IgD-negative memory B cell (primary cell): ENCODE measurements at regions not wholly inside any gene's neighbourhood (a gene's known extent, or its start where the extent isn't known, plus 50 kb on each side); places are given as distances from the start of the nearest gene placed in this dataset.
"Not testable (repeated sequence)": the region's sequence is repeated elsewhere in the genome, so short reads cannot be mapped to it uniquely, and the experiment has no call there.

Source experiments
- H3K27ac Mint-ChIP-seq, 3 donors: one replicate each; pipeline ENCODE4 v1.8.0; 2020 to 2022; ENCODE audit warnings: mild to moderate bottlenecking in 3 of 3, mixed read lengths in 3 of 3, moderate library complexity in 1 of 3
- H3K27me3 Mint-ChIP-seq: one replicate; pipeline ENCODE4 v1.8.0; 2021; ENCODE audit warnings: mixed read lengths
- H3K36me3 Mint-ChIP-seq: one replicate; pipeline ENCODE4 v1.8.0; 2020; ENCODE audit warnings: mild to moderate bottlenecking, mixed read lengths
- H3K4me1 Mint-ChIP-seq, 3 donors: one replicate each; pipeline ENCODE4 v1.8.0; 2020 to 2022; ENCODE audit warnings: mixed read lengths in 3 of 3, mild to moderate bottlenecking in 1 of 3
- H3K4me3 Mint-ChIP-seq, 4 donors: one replicate each; pipeline ENCODE4 v1.8.0; 2020 to 2022; ENCODE audit warnings: mild to moderate bottlenecking in 4 of 4, mixed read lengths in 4 of 4, moderate library complexity in 3 of 4
- H3K9me3 Mint-ChIP-seq, 3 donors: one replicate each; pipeline ENCODE4 v1.8.0; 2020 to 2021; ENCODE audit warnings: mixed read lengths in 3 of 3, mild to moderate bottlenecking in 1 of 3

DNA sequence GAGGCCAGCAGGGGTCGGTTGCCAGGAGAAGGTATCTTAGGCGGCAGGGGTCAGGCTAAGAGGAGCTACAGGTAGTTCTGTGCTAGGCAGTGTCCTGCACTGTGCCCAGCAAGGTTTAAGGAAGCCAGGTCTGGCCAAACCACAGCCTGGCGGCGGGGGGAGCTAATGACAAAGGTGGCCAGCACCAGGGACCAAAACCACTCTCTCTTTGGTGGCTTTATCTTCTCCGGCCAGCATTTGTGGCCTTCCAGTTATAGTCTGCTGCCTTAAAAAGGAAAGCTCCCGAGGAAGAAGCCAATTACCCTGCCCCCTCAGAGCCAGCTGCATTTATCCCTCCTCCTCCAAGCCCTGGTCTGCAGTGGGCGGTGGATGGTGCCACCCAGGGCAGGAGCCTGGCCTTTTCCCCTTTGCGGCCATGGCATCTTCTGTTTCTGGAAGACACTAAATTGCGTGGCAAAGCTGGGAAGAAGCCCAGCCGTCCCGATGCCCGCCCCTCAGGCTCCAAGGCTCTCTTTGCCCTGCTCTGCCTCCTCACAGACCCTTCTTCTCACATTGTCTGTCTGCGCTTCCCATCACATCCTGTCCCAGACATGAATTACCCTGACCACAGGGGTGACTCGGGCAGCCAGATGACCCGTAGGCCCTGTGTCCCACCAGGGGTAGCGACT is 94.6 kb downstream of the EN1 start:
- Mint-ChIP-seq H3K4me3 (no peak overlapping the region), H3K27ac (no peak overlapping the region), H3K4me1 (no peaks in the 10 kb centered on the region), H3K27me3 (no peaks in the 10 kb centered on the region), H3K9me3 (peaks cover 0 to under 1% (median 0%) of the 10 kb centered on the region in 3 donors), H3K36me3 (no peaks in the 10 kb centered on the region)

DNA sequence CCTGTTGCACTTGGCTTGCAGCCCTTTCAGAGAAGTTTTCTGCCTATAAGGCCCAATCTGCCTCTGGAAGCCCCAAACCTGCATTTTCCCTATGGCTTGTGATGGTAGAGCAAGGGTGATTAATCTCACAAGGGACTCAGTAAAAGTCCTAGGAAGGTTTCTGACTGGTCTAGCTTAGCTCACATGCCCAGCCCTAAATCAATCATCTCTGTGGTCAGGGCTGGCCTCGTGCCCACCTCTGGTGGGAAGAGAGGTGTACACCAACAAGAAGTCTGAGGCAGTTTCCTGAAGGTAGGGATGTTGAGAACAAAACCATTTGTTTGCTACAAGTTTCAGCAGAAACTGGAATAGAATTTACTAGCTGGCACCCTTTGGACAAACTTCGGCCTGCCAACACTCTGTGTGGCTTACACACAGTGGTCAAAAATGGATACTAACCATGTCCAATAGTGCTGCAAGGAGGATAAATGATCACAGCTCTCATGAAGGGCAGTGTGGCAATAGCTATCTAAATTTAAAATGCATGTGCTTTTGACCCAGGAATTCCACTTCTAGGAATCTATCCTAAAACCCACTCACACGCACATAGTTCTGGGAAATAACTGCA is 96.4 kb downstream of the EN1 start:
- H3K27ac Mint-ChIP-seq: no peak overlapping the region
- no peaks in the 10 kb centered on the region for H3K4me1 Mint-ChIP-seq
- peaks cover 4 to 8% (median 4%) of the 10 kb centered on the region in 3 donors for H3K9me3 Mint-ChIP-seq
- H3K4me3 Mint-ChIP-seq: no peak overlapping the region
- peaks cover 1% of the 10 kb centered on the region for H3K36me3 Mint-ChIP-seq
- no peaks in the 10 kb centered on the region for H3K27me3 Mint-ChIP-seq

DNA sequence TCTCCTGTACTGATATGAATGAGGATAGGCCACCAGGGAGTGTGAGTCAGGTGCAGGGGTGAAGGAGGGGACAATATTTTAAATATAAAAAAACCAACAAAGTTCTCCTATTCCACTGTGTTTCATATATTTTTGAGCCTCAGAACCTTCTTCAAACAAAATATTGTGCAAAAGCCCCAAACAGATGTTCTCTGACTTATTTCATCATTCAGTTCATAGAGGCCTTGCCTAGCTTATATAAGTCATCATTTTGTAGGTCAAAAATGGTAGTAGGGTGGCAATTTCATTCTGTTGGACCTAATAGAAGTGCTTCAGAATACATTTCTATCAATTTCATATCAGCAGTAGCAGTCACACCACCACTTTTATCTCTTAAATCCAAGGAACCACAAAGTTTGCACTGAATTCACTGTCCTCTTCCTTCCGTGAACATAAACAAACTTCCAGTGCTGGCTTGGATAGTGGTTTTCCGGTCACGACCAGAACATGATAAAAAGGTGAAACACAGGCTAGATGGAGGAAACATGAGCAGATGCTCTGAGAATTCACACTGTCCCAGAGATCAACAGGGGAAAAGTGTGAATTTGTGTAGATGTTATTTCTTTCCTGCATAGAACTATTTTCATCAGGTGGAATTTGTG is 99.1 kb downstream of the EN1 start:
- peaks cover 8 to 19% (median 14%) of the 10 kb centered on the region in 3 donors for H3K9me3 Mint-ChIP-seq
- H3K4me1 Mint-ChIP-seq: no peaks in the 10 kb centered on the region
- peak overlapping the region in 1 of 3 donors; percentile 59 for H3K27ac Mint-ChIP-seq
- no peak overlapping the region for H3K4me3 Mint-ChIP-seq
- peaks cover 3% of the 10 kb centered on the region for H3K36me3 Mint-ChIP-seq
- H3K27me3 Mint-ChIP-seq: no peaks in the 10 kb centered on the region

GRCh38 chr2:118747637-118748036 is 99.8 kb downstream of the EN1 start:
- H3K27ac Mint-ChIP-seq: peak overlapping the region in 1 of 3 donors; percentile 59

GRCh38 chr2:118747066-118747465 is 100.4 kb downstream of the EN1 start:
- Mint-ChIP-seq H3K27me3 (no peaks in the 10 kb centered on the region), H3K36me3 (peaks cover 3% of the 10 kb centered on the region), H3K4me3 (no peak overlapping the region), H3K9me3 (peaks cover 12 to 19% (median 14%) of the 10 kb centered on the region in 3 donors), H3K4me1 (no peaks in the 10 kb centered on the region), H3K27ac (no peak overlapping the region)

More at GRCh38 chr2:118747637-118748036, 99.8 kb downstream of the EN1 start:
- H3K4me1 Mint-ChIP-seq: no peaks in the 10 kb centered on the region
- peaks cover 8 to 19% (median 14%) of the 10 kb centered on the region in 3 donors for H3K9me3 Mint-ChIP-seq
- peak overlapping the region in 1 of 4 donors; percentile 15 for H3K4me3 Mint-ChIP-seq
- H3K36me3 Mint-ChIP-seq: peaks cover 3% of the 10 kb centered on the region
- H3K27me3 Mint-ChIP-seq: no peaks in the 10 kb centered on the region

DNA sequence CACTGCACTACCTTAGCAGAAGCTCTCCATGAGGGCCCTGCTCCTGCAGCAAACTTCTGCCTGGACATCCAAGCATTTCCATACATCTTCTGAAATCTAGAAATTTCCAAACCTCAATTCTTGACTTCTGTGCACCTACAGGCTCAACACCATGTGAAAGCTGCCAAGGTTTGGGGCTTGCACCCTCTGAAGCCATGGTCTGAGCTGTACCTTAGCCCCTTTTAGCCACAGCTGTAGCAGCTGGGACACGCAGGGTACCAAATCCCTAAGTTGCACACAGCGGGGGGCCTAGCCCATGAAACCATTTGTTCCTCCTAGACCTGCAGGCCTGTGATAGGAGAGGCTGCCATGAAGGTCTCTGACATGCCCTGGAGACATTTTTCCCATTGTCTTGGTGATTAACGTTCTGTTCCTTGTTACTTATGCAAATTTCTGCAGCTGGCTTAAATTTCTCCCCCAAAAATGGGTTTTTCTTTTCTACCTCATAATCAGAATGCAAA is 102.7 kb downstream of the EN1 start:
- peaks cover 13 to 19% (median 16%) of the 10 kb centered on the region in 3 donors for H3K9me3 Mint-ChIP-seq
- H3K27ac Mint-ChIP-seq, H3K27me3 Mint-ChIP-seq, H3K4me3 Mint-ChIP-seq, H3K4me1 Mint-ChIP-seq, H3K36me3 Mint-ChIP-seq: not testable (repeated sequence)

- Mint-ChIP-seq H3K4me3 (no peak overlapping the region), H3K27me3 (no peaks in the 10 kb centered on the region), H3K4me1 (no peaks in the 10 kb centered on the region), H3K27ac (no peak overlapping the region), H3K36me3 (peaks cover 2% of the 10 kb centered on the region), H3K9me3 (peaks cover 0 to 5% (median 3%) of the 10 kb centered on the region in 3 donors)
Observed at GRCh38 chr2:118738524-118739308, 108.7 kb downstream of the EN1 start.

DNA sequence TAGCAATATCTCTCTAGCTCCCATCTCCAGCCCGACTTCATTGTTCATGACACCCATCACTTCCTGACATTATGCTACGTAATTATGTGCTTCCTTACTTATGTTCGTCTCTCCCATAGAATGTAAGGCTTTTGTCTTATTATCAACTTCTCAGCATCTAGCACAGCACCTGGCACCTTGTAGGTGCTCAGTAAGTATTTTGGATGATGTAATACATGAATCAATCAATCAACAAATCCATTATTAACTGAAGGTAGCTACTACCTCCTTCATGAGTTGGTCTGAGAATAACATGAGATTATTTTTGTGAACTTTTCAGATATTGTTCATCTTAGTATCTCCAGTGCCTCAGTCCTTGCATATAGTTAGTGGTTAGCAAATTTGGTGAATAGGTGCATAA is 109.3 kb downstream of the EN1 start:
- H3K27ac Mint-ChIP-seq: no peak overlapping the region
- no peaks in the 10 kb centered on the region for H3K4me1 Mint-ChIP-seq
- H3K27me3 Mint-ChIP-seq: no peaks in the 10 kb centered on the region
- peaks cover 0 to 5% (median 3%) of the 10 kb centered on the region in 3 donors for H3K9me3 Mint-ChIP-seq
- H3K4me3 Mint-ChIP-seq: no peak overlapping the region
- H3K36me3 Mint-ChIP-seq: no peaks in the 10 kb centered on the region

GRCh38 chr2:118737684-118738083 is 109.8 kb downstream of the EN1 start:
- no peaks in the 10 kb centered on the region for H3K27me3 Mint-ChIP-seq
- H3K9me3 Mint-ChIP-seq: peaks cover 0 to 5% (median 3%) of the 10 kb centered on the region in 3 donors
- no peaks in the 10 kb centered on the region for H3K4me1 Mint-ChIP-seq
- no peak overlapping the region for H3K4me3 Mint-ChIP-seq
- H3K27ac Mint-ChIP-seq: no peak overlapping the region
- H3K36me3 Mint-ChIP-seq: no peaks in the 10 kb centered on the region

DNA sequence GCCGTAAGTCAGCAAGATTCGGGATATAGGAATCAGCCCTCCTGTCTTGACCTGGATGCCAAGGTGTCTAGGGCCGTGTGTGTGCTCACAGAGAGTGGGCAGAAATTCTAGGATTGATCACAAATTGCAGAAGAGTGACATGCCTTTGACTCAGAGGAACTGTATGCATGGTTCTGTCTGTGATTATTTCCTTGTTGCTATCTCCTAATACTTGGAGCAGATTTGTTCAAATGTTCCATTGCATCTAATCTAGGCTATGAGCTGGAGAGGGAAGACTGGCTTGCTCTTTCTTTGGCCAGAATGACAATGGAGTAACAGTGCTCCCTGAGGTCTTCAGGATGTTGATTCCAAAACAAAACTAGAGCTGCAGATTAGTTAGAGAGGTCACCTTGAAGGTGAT is 115.0 kb downstream of the EN1 start:
- peaks cover 0 to 1% (median 0%) of the 10 kb centered on the region in 3 donors for H3K4me1 Mint-ChIP-seq
- peaks cover 2 to 5% (median 2%) of the 10 kb centered on the region in 3 donors for H3K9me3 Mint-ChIP-seq
- H3K27ac Mint-ChIP-seq: no peak overlapping the region
- no peak overlapping the region for H3K4me3 Mint-ChIP-seq
- H3K36me3 Mint-ChIP-seq: peaks cover 2% of the 10 kb centered on the region
- no peaks in the 10 kb centered on the region for H3K27me3 Mint-ChIP-seq

DNA sequence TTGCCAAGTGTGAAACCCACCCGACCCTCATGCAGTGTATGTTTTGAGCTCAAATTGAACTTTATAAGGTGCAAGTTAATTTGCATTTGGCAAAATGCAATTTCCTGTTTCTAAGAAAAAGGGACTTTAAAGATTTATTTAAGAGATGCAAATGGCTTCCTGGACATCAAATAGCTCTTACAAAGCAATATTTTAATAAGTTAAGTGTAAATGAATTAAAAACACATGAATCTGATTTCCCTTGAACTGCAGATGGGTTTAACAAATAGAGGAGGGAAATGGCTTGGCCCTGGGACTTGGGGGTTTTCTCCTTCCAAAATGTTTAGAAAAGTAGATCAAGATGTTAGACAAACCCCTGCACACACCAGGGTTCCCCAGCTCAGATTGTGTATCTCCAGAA is 116.0 kb downstream of the EN1 start:
- Mint-ChIP-seq H3K4me1 (peaks cover 0 to 1% (median 0%) of the 10 kb centered on the region in 3 donors), H3K27me3 (no peaks in the 10 kb centered on the region), H3K9me3 (peaks cover 2 to 13% (median 2%) of the 10 kb centered on the region in 3 donors), H3K4me3 (no peak overlapping the region), H3K27ac (no peak overlapping the region), H3K36me3 (peaks cover 2% of the 10 kb centered on the region)

DNA sequence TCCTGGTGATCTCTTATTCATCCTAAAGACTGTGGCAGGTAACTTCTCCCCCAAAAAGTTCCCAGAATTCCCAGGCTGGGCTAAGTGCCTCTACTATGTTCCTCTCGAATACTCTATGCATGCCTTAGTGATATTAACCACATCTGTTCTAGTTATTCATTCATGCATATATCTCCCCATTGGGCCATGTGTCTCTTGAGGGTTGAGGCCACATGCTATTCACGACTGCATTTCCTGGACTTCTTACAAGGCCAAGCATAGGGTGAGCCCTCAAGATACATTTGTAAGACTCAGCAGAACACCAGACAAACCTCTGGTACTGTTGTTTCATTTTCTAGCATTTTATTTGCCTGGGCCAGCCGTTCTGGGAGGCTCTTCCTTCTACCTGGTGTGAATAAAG is 117.0 kb downstream of the EN1 start:
- Mint-ChIP-seq H3K27me3 (no peaks in the 10 kb centered on the region), H3K4me1 (peaks cover 0 to 1% (median 0%) of the 10 kb centered on the region in 3 donors), H3K36me3 (peaks cover 2% of the 10 kb centered on the region), H3K9me3 (peaks cover 2 to 15% (median 3%) of the 10 kb centered on the region in 3 donors), H3K27ac (no peak overlapping the region), H3K4me3 (no peak overlapping the region)

DNA sequence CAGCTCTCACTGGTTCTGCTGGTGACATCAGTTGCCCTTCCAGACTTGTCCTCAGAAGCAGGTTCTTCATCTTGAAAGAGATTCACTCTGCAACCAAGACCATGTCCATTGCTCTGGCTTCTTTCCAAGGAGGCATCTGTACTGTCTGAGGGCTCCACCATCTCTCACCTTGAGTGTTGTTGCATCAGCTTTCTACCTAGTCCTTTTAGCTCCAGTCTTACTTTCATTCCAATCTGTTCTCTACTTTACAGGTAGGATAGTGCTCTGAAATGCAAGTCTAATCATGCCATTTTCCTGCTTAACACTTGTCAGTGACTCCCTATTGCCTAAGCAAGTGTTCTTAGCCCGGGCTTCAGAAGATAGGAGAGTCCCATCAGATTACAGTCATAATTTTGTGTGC is 117.7 kb downstream of the EN1 start:
- Mint-ChIP-seq H3K36me3 (peaks cover 2% of the 10 kb centered on the region), H3K27ac (no peak overlapping the region), H3K4me1 (peaks cover 0 to 1% (median 0%) of the 10 kb centered on the region in 3 donors), H3K27me3 (no peaks in the 10 kb centered on the region), H3K4me3 (no peak overlapping the region), H3K9me3 (peaks cover 2 to 15% (median 3%) of the 10 kb centered on the region in 3 donors)

GRCh38 chr2:118728984-118729383 is 118.5 kb downstream of the EN1 start:
- Mint-ChIP-seq H3K4me1 (peaks cover 0 to 1% (median 0%) of the 10 kb centered on the region in 3 donors), H3K4me3 (no peak overlapping the region), H3K36me3 (peaks cover 2% of the 10 kb centered on the region), H3K27me3 (peaks cover 3% of the 10 kb centered on the region), H3K27ac (no peak overlapping the region), H3K9me3 (peaks cover 2 to 15% (median 3%) of the 10 kb centered on the region in 3 donors)

- peaks cover 0 to 1% (median 0%) of the 10 kb centered on the region in 3 donors for H3K4me1 Mint-ChIP-seq
- peaks cover 2% of the 10 kb centered on the region for H3K36me3 Mint-ChIP-seq
- H3K4me3 Mint-ChIP-seq: no peak overlapping the region
- H3K27ac Mint-ChIP-seq: no peak overlapping the region
- H3K9me3 Mint-ChIP-seq: peaks cover 2 to 15% (median 2%) of the 10 kb centered on the region in 3 donors
- H3K27me3 Mint-ChIP-seq: peaks cover 3% of the 10 kb centered on the region
Observed at GRCh38 chr2:118726821-118727220, 120.6 kb downstream of the EN1 start.
